BE2C (cell line): ENCODE measurements at regions not wholly inside any gene's neighbourhood (a gene's known extent, or its start where the extent isn't known, plus 50 kb on each side); places are given as distances from the start of the nearest gene placed in this dataset.

Source experiments
- DNase-seq: peaks from one replicate; pipeline ENCODE4 v3.0.0-alpha.2; 2020
- H3K27me3 ChIP-seq: fragments of 250-450 bp; sonication (Bioruptor Pico); 2 replicates; pipeline ENCODE4 v1.5.1; 2020; ENCODE audit warnings: mild to moderate bottlenecking
- H3K36me3 ChIP-seq: fragments of 250-450 bp; sonication (Bioruptor Pico); 2 replicates; pipeline ENCODE4 v1.5.1; 2020; ENCODE audit warnings: mild to moderate bottlenecking
- H3K4me1 ChIP-seq: fragments of 250-450 bp; sonication (Bioruptor Pico); 2 replicates; pipeline ENCODE4 v1.5.1; 2020
- H3K4me3 ChIP-seq: 2 replicates; pipeline ENCODE4 v1.5.1; 2011; ENCODE audit warnings: low read depth, low read length
- H3K9me3 ChIP-seq: fragments of 250-450 bp; sonication (Bioruptor Pico); 2 replicates; pipeline ENCODE4 v1.5.1; 2020
- CTCF ChIP-seq: IDR thresholded peaks from 2 replicates; pipeline ENCODE4 v1.5.1; 2012; ENCODE audit warnings: mild to moderate bottlenecking, low read depth, low read length

- DNase-seq, result no peak
- Histone ChIP-seq H3K4me3 (no peak overlapping the region), H3K9me3 (no peaks in the 10 kb centered on the region), H3K36me3 (no peaks in the 10 kb centered on the region), H3K4me1 (no peaks in the 10 kb centered on the region), H3K27me3 (peaks cover 3% of the 10 kb centered on the region; the same call in 1 of the 2 replicates)
- TF ChIP-seq CTCF, result no peak
These were observed 81.8 kb upstream of the THBS1 start for GRCh38 chr15:39499042-39499441.

GRCh38 chr15:39499681-39500080 lies 81.2 kb upstream of the THBS1 start:
- Histone ChIP-seq H3K36me3 (no peaks in the 10 kb centered on the region), H3K9me3 (no peaks in the 10 kb centered on the region), H3K27me3 (peaks cover under 1% of the 10 kb centered on the region; the same call in 1 of the 2 replicates), H3K4me3 (no peak overlapping the region), H3K4me1 (no peaks in the 10 kb centered on the region)
- no peak for TF ChIP-seq CTCF
- no peak for DNase-seq

- Histone ChIP-seq H3K27me3 (no peaks in the 10 kb centered on the region; the same call in 1 of the 2 replicates), H3K36me3 (no peaks in the 10 kb centered on the region), H3K4me1 (no peaks in the 10 kb centered on the region), H3K4me3 (no peak overlapping the region), H3K9me3 (no peaks in the 10 kb centered on the region)
- no peak for DNase-seq
- no peak for TF ChIP-seq CTCF
These were observed 79.4 kb upstream of the THBS1 start for GRCh38 chr15:39501366-39502081.

GRCh38 chr15:39502082-39502447 lies 78.8 kb upstream of the THBS1 start:
- Histone ChIP-seq H3K4me1 (no peaks in the 10 kb centered on the region), H3K27me3 (no peaks in the 10 kb centered on the region; the same call in 1 of the 2 replicates), H3K36me3 (no peaks in the 10 kb centered on the region), H3K9me3 (no peaks in the 10 kb centered on the region), H3K4me3 (no peak overlapping the region)
- TF ChIP-seq CTCF, result no peak
- DNase-seq, result no peak

GRCh38 chr15:39502611-39503195 lies 78.2 kb upstream of the THBS1 start:
- TF ChIP-seq CTCF, result no peak
- Histone ChIP-seq H3K4me1 (no peaks in the 10 kb centered on the region), H3K4me3 (no peak overlapping the region), H3K36me3 (no peaks in the 10 kb centered on the region), H3K9me3 (no peaks in the 10 kb centered on the region), H3K27me3 (no peaks in the 10 kb centered on the region; the same call in 1 of the 2 replicates)
- DNase-seq, result no peak

GRCh38 chr15:39503526-39503925 lies 77.4 kb upstream of the THBS1 start:
- H3K4me3 ChIP-seq, result no peak overlapping the region
- TF ChIP-seq CTCF, result no peak

More at GRCh38 chr15:39503526-39503925, 77.4 kb upstream of the THBS1 start:
- Histone ChIP-seq H3K27me3 (no peaks in the 10 kb centered on the region; the same call in 1 of the 2 replicates), H3K9me3 (no peaks in the 10 kb centered on the region), H3K4me1 (no peaks in the 10 kb centered on the region), H3K36me3 (no peaks in the 10 kb centered on the region)
- no peak for DNase-seq
